GM18526 (cell line): ENCODE measurements at regions not wholly inside any gene's neighbourhood (a gene's known extent, or its start where the extent isn't known, plus 50 kb on each side); places are given as distances from the start of the nearest gene placed in this dataset.

ENCODE experiments used
- POLR2A ChIP-seq: IDR thresholded peaks from 3 replicates; pipeline ENCODE4 v1.6.1; 2011; ENCODE audit not compliant: insufficient read length; ENCODE audit errors: extremely low read depth

- no peak for TF ChIP-seq POLR2A
These were observed 149.4 kb downstream of the GADD45G start for GRCh38 chr9:89754193-89754592.

- no peak for TF ChIP-seq POLR2A
These were observed 151.0 kb downstream of the GADD45G start for GRCh38 chr9:89755821-89756220.

GRCh38 chr9:89756891-89757537 lies 152.2 kb downstream of the GADD45G start:
- TF ChIP-seq POLR2A: no peak

- TF ChIP-seq POLR2A: no peak
These were observed 153.1 kb downstream of the GADD45G start for GRCh38 chr9:89757776-89758528.

- TF ChIP-seq POLR2A: no peak
These were observed 154.8 kb downstream of the GADD45G start for GRCh38 chr9:89759572-89759971.

GRCh38 chr9:89760123-89760522 lies 155.3 kb downstream of the GADD45G start:
- no peak for TF ChIP-seq POLR2A

- TF ChIP-seq POLR2A: no peak
These were observed 159.4 kb downstream of the GADD45G start for GRCh38 chr9:89764217-89764616.

- no peak for TF ChIP-seq POLR2A
These were observed 160.6 kb downstream of the GADD45G start for GRCh38 chr9:89765211-89765946.

GRCh38 chr9:89766991-89767390 lies 162.2 kb downstream of the GADD45G start:
- no peak for TF ChIP-seq POLR2A

GRCh38 chr9:89768051-89768450 lies 163.2 kb downstream of the GADD45G start:
- TF ChIP-seq POLR2A: no peak

- TF ChIP-seq POLR2A: no peak
These were observed 163.8 kb downstream of the GADD45G start for GRCh38 chr9:89768650-89769071.

- TF ChIP-seq POLR2A: no peak
These were observed 165.8 kb downstream of the GADD45G start for GRCh38 chr9:89770531-89771174.

- TF ChIP-seq POLR2A: no peak
These were observed 166.4 kb downstream of the GADD45G start for GRCh38 chr9:89771205-89771604.

- TF ChIP-seq POLR2A: no peak
These were observed 168.4 kb downstream of the GADD45G start for GRCh38 chr9:89773170-89773569.

- TF ChIP-seq POLR2A: no peak
These were observed 170.1 kb downstream of the GADD45G start for GRCh38 chr9:89774858-89775370.
